ENCODE measurements at regions not wholly inside any gene's neighbourhood (a gene's known extent, or its start where the extent isn't known, plus 50 kb on each side); places are given as distances from the start of the nearest gene placed in this dataset.

DNA sequence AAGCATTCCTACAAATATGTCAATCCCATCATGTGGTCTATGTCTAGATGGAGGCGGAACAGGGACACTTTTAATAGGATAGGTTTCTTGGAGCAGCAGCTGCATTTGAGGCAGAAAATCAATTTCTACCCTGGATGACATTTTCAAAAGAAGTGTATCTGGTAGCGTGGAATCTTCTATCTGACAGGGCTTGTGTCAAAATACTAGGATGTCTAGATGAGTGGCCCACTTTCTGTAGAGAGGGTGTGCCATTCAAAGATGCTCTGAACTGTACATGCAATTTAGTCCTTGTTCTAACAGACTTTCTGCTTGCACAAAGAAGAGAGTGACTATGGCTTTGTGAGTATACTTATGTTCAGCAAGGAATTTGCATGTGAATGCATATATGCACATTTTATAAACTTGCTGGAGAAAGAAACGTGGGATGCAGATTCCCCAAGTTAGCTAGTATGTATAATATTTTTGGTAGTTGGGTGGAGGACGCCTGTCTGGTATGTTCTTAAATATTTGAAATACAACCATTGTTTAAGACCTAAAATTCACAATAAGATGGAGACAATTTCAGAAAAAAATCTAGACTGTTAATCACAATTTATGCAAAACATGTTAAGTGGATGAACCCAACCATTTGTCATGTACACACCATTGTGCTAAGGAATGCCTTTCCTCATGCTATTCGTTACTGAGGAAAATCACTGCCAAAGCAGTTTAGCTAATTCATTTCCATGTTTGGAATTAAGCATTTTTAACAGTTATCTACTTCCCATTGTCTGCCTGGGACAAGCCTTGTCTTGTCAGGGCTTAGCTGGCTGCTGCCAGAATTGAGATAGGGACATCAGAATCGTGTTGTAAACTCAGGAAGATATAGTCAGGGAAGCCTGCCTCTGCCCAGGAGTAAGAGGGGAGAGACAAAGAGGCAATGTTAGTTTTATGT is 129.1 kb upstream of the MEF2C start:
- H3K36me3 ChIP-seq (ENCODE audit: control insufficient read depth in 1 of 2, insufficient read depth in 2 of 2, low read length in 2 of 2): no peaks in the 10 kb centered on the region
- no peak overlapping the region for H3K4me3 ChIP-seq (ENCODE audit: low read depth in 1 of 2, low read length in 2 of 2)
- no peak overlapping the region for H3K27ac ChIP-seq (ENCODE audit: low read depth, low read length)
- no peaks in the 10 kb centered on the region for H3K9me3 ChIP-seq (ENCODE audit: control insufficient read depth in 1 of 2, low read length in 2 of 2)
- H3K4me1 ChIP-seq (ENCODE audit: control insufficient read depth in 1 of 2, insufficient read depth in 2 of 2, low read length in 2 of 2): no peaks in the 10 kb centered on the region
- H3K9ac ChIP-seq (ENCODE audit: low read depth in 1 of 2, low read length in 2 of 2): no peak overlapping the region
- H3K27me3 ChIP-seq (ENCODE audit: control insufficient read depth in 1 of 2, insufficient read depth in 2 of 2, low read length in 2 of 2): no peaks in the 10 kb centered on the region

DNA sequence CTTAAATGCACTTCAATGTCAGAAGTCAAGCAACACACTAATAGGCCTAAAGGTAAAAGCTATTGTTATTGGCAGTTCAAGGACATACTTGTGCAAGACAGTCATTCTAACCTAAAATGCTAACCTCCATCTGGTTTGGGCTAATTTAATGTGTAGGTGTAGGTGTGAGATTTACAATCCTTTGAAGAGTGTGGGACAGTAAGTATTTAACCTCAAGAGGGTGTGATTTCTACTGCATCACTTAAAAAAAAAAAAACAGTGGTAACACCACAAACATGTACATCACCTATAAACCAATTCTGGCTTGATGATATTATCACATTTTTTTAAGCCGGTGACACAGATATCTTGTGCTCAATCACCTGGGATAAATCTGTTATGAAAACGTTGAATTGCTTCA is 127.5 kb upstream of the MEF2C start:
- Histone ChIP-seq H3K4me1 (ENCODE audit: control insufficient read depth in 1 of 2, insufficient read depth in 2 of 2, low read length in 2 of 2) (no peaks in the 10 kb centered on the region), H3K9me3 (ENCODE audit: control insufficient read depth in 1 of 2, low read length in 2 of 2) (no peaks in the 10 kb centered on the region), H3K4me3 (ENCODE audit: low read depth in 1 of 2, low read length in 2 of 2) (no peak overlapping the region), H3K27ac (ENCODE audit: low read depth, low read length) (no peak overlapping the region), H3K9ac (ENCODE audit: low read depth in 1 of 2, low read length in 2 of 2) (no peak overlapping the region), H3K27me3 (ENCODE audit: control insufficient read depth in 1 of 2, insufficient read depth in 2 of 2, low read length in 2 of 2) (no peaks in the 10 kb centered on the region), H3K36me3 (ENCODE audit: control insufficient read depth in 1 of 2, insufficient read depth in 2 of 2, low read length in 2 of 2) (no peaks in the 10 kb centered on the region)

GRCh38 chr5:89008291-89008690 is 125.3 kb upstream of the MEF2C start:
- no peaks in the 10 kb centered on the region for H3K4me1 ChIP-seq (ENCODE audit: control insufficient read depth in 1 of 2, insufficient read depth in 2 of 2, low read length in 2 of 2)

GRCh38 chr5:89005990-89006389 is 123.0 kb upstream of the MEF2C start:
- Histone ChIP-seq H3K9me3 (ENCODE audit: control insufficient read depth in 1 of 2, low read length in 2 of 2) (no peaks in the 10 kb centered on the region), H3K4me1 (ENCODE audit: control insufficient read depth in 1 of 2, insufficient read depth in 2 of 2, low read length in 2 of 2) (no peaks in the 10 kb centered on the region), H3K4me3 (ENCODE audit: low read depth in 1 of 2, low read length in 2 of 2) (no peak overlapping the region), H3K27me3 (ENCODE audit: control insufficient read depth in 1 of 2, insufficient read depth in 2 of 2, low read length in 2 of 2) (no peaks in the 10 kb centered on the region), H3K36me3 (ENCODE audit: control insufficient read depth in 1 of 2, insufficient read depth in 2 of 2, low read length in 2 of 2) (no peaks in the 10 kb centered on the region), H3K9ac (ENCODE audit: low read depth in 1 of 2, low read length in 2 of 2) (no peak overlapping the region), H3K27ac (ENCODE audit: low read depth, low read length) (no peak overlapping the region)

More at GRCh38 chr5:89008291-89008690, 125.3 kb upstream of the MEF2C start:
- Histone ChIP-seq H3K27ac (ENCODE audit: low read depth, low read length) (no peak overlapping the region), H3K9me3 (ENCODE audit: control insufficient read depth in 1 of 2, low read length in 2 of 2) (no peaks in the 10 kb centered on the region), H3K9ac (ENCODE audit: low read depth in 1 of 2, low read length in 2 of 2) (no peak overlapping the region), H3K27me3 (ENCODE audit: control insufficient read depth in 1 of 2, insufficient read depth in 2 of 2, low read length in 2 of 2) (no peaks in the 10 kb centered on the region), H3K36me3 (ENCODE audit: control insufficient read depth in 1 of 2, insufficient read depth in 2 of 2, low read length in 2 of 2) (no peaks in the 10 kb centered on the region), H3K4me3 (ENCODE audit: low read depth in 1 of 2, low read length in 2 of 2) (no peak overlapping the region)

DNA sequence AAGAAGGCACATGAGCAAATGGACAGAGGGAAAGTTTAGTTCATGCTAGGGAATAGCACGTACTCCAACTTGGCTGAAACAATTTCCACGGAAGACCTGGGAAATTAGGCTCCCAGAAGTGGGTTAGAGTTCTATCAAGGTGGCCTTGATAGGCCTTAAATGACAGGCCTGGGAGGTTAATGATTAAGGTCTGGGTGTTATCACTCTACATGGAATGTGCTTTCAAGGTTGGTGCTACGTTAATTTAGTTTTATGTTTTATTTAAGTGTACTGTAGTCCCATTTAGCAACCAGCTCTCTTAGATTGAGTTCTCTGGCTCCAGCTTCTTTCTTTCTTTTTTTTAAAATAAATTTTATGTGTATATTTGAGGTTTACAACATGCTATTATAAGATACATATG is 121.4 kb upstream of the MEF2C start:
- Histone ChIP-seq H3K4me3 (ENCODE audit: low read depth in 1 of 2, low read length in 2 of 2) (no peak overlapping the region), H3K27me3 (ENCODE audit: control insufficient read depth in 1 of 2, insufficient read depth in 2 of 2, low read length in 2 of 2) (no peaks in the 10 kb centered on the region), H3K27ac (ENCODE audit: low read depth, low read length) (no peak overlapping the region), H3K4me1 (ENCODE audit: control insufficient read depth in 1 of 2, insufficient read depth in 2 of 2, low read length in 2 of 2) (no peaks in the 10 kb centered on the region), H3K36me3 (ENCODE audit: control insufficient read depth in 1 of 2, insufficient read depth in 2 of 2, low read length in 2 of 2) (no peaks in the 10 kb centered on the region), H3K9me3 (ENCODE audit: control insufficient read depth in 1 of 2, low read length in 2 of 2) (no peaks in the 10 kb centered on the region), H3K9ac (ENCODE audit: low read depth in 1 of 2, low read length in 2 of 2) (no peak overlapping the region)

DNA sequence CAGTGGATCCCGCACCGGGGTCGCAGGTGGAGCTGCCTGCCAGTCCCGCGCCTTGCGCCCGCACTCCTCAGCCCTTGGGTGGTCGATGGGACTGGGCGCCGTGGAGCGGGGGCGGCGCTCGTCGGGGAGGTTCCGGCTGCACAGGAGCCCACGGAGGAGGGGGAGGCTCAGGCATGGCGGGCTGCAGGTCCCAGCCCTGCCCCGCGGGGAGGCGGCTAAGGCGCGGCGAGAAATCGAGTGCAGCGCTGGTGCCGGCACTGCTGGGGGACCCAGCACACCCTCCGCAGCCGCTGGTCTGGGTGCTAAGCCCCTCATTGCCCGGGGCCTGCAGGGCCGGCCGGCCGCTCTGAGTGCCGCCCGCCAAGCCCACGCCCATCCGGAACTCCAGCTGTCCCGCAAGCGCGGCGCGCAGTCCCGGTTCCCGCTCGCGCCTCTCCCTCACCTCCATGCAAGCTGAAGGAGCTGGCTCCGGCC is 120.6 kb upstream of the MEF2C start:
- H3K27me3 ChIP-seq (ENCODE audit: control insufficient read depth in 1 of 2, insufficient read depth in 2 of 2, low read length in 2 of 2): no peaks in the 10 kb centered on the region
- no peak overlapping the region for H3K27ac ChIP-seq (ENCODE audit: low read depth, low read length)
- no peaks in the 10 kb centered on the region for H3K9me3 ChIP-seq (ENCODE audit: control insufficient read depth in 1 of 2, low read length in 2 of 2)
- H3K4me3 ChIP-seq (ENCODE audit: low read depth in 1 of 2, low read length in 2 of 2): no peak overlapping the region
- no peaks in the 10 kb centered on the region for H3K4me1 ChIP-seq (ENCODE audit: control insufficient read depth in 1 of 2, insufficient read depth in 2 of 2, low read length in 2 of 2)
- no peak overlapping the region for H3K9ac ChIP-seq (ENCODE audit: low read depth in 1 of 2, low read length in 2 of 2)
- H3K36me3 ChIP-seq (ENCODE audit: control insufficient read depth in 1 of 2, insufficient read depth in 2 of 2, low read length in 2 of 2): no peaks in the 10 kb centered on the region

- no peak overlapping the region for H3K9ac ChIP-seq (ENCODE audit: low read depth in 1 of 2, low read length in 2 of 2)
- no peak overlapping the region for H3K4me3 ChIP-seq (ENCODE audit: low read depth in 1 of 2, low read length in 2 of 2)
- no peaks in the 10 kb centered on the region for H3K9me3 ChIP-seq (ENCODE audit: control insufficient read depth in 1 of 2, low read length in 2 of 2)
- H3K27ac ChIP-seq (ENCODE audit: low read depth, low read length): no peak overlapping the region
- no peaks in the 10 kb centered on the region for H3K27me3 ChIP-seq (ENCODE audit: control insufficient read depth in 1 of 2, insufficient read depth in 2 of 2, low read length in 2 of 2)
- no peaks in the 10 kb centered on the region for H3K4me1 ChIP-seq (ENCODE audit: control insufficient read depth in 1 of 2, insufficient read depth in 2 of 2, low read length in 2 of 2)
- no peaks in the 10 kb centered on the region for H3K36me3 ChIP-seq (ENCODE audit: control insufficient read depth in 1 of 2, insufficient read depth in 2 of 2, low read length in 2 of 2)
Measured at GRCh38 chr5:88999853-89000252, 116.9 kb upstream of the MEF2C start.

- H3K27ac ChIP-seq (ENCODE audit: low read depth, low read length): no peak overlapping the region
- no peak overlapping the region for H3K4me3 ChIP-seq (ENCODE audit: low read depth in 1 of 2, low read length in 2 of 2)
- H3K4me1 ChIP-seq (ENCODE audit: control insufficient read depth in 1 of 2, insufficient read depth in 2 of 2, low read length in 2 of 2): no peaks in the 10 kb centered on the region
- no peak overlapping the region for H3K9ac ChIP-seq (ENCODE audit: low read depth in 1 of 2, low read length in 2 of 2)
- no peaks in the 10 kb centered on the region for H3K27me3 ChIP-seq (ENCODE audit: control insufficient read depth in 1 of 2, insufficient read depth in 2 of 2, low read length in 2 of 2)
- H3K36me3 ChIP-seq (ENCODE audit: control insufficient read depth in 1 of 2, insufficient read depth in 2 of 2, low read length in 2 of 2): no peaks in the 10 kb centered on the region
- H3K9me3 ChIP-seq (ENCODE audit: control insufficient read depth in 1 of 2, low read length in 2 of 2): no peaks in the 10 kb centered on the region
Measured at GRCh38 chr5:88997937-88998336, 115.0 kb upstream of the MEF2C start.

- H3K27me3 ChIP-seq (ENCODE audit: control insufficient read depth in 1 of 2, insufficient read depth in 2 of 2, low read length in 2 of 2): no peaks in the 10 kb centered on the region
Measured at GRCh38 chr5:88984040-88984439, 101.1 kb upstream of the MEF2C start.

DNA sequence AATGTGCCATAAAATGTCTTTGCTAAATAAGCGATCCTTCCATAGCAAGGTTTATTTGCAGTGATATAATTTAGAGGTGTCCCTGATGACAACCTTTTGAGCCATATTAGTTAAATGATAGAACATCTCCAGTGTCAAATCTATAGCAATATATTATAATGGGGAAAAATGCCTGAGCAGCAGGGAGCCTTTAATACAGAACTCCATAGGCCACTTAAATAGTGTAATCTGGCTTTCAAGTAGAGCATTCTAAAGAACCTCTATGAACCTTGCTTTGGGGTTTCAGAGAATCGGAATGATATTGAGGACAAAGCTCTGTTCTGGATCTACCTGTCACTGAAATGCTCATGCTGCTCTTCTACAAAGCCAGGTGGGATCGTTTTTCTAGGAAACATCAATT is 96.7 kb upstream of the MEF2C start:
- no peak overlapping the region for H3K27ac ChIP-seq (ENCODE audit: low read depth, low read length)
- H3K9me3 ChIP-seq (ENCODE audit: control insufficient read depth in 1 of 2, low read length in 2 of 2): no peaks in the 10 kb centered on the region
- no peaks in the 10 kb centered on the region for H3K27me3 ChIP-seq (ENCODE audit: control insufficient read depth in 1 of 2, insufficient read depth in 2 of 2, low read length in 2 of 2)
- H3K36me3 ChIP-seq (ENCODE audit: control insufficient read depth in 1 of 2, insufficient read depth in 2 of 2, low read length in 2 of 2): no peaks in the 10 kb centered on the region
- H3K4me3 ChIP-seq (ENCODE audit: low read depth in 1 of 2, low read length in 2 of 2): no peak overlapping the region
- no peak overlapping the region for H3K9ac ChIP-seq (ENCODE audit: low read depth in 1 of 2, low read length in 2 of 2)
- H3K4me1 ChIP-seq (ENCODE audit: control insufficient read depth in 1 of 2, insufficient read depth in 2 of 2, low read length in 2 of 2): no peaks in the 10 kb centered on the region

More at GRCh38 chr5:88984040-88984439, 101.1 kb upstream of the MEF2C start:
- H3K9ac ChIP-seq (ENCODE audit: low read depth in 1 of 2, low read length in 2 of 2): no peak overlapping the region
- no peak overlapping the region for H3K27ac ChIP-seq (ENCODE audit: low read depth, low read length)
- H3K4me1 ChIP-seq (ENCODE audit: control insufficient read depth in 1 of 2, insufficient read depth in 2 of 2, low read length in 2 of 2): no peaks in the 10 kb centered on the region
- no peaks in the 10 kb centered on the region for H3K9me3 ChIP-seq (ENCODE audit: control insufficient read depth in 1 of 2, low read length in 2 of 2)
- H3K36me3 ChIP-seq (ENCODE audit: control insufficient read depth in 1 of 2, insufficient read depth in 2 of 2, low read length in 2 of 2): no peaks in the 10 kb centered on the region
- H3K4me3 ChIP-seq (ENCODE audit: low read depth in 1 of 2, low read length in 2 of 2): no peak overlapping the region
